ENCODE measurements at regions not wholly inside any gene's neighbourhood (a gene's known extent, or its start where the extent isn't known, plus 50 kb on each side); places are given as distances from the start of the nearest gene placed in this dataset.

- Histone ChIP-seq H3K9me3 (ENCODE audit: control insufficient read depth in 2 of 2, insufficient read depth in 1 of 2, low read depth in 1 of 2, low read length in 1 of 2) (no peaks in the 10 kb centered on the region), H3K36me3 (ENCODE audit: control insufficient read depth in 2 of 2, insufficient read depth in 2 of 2, low read length in 1 of 2) (no peaks in the 10 kb centered on the region), H3K27me3 (ENCODE audit: control insufficient read depth in 1 of 2, insufficient read depth in 2 of 2, low read length in 2 of 2) (no peaks in the 10 kb centered on the region), H3K4me3 (ENCODE audit: low read depth in 1 of 2, low read length in 2 of 2) (no peak overlapping the region), H3K4me1 (ENCODE audit: control insufficient read depth in 2 of 2, insufficient read depth in 2 of 2, low read length in 1 of 2) (no peaks in the 10 kb centered on the region), H3K27ac (ENCODE audit: low read depth in 2 of 2, low read length in 1 of 2) (no peak overlapping the region)
- WGBS, 2 donors: 52 to 53% methylated on average over 5 of the region's 5 CpGs
Observed at GRCh38 chr9:120030847-120031246, 549.1 kb downstream of the CDK5RAP2 start.

- H3K36me3 ChIP-seq (ENCODE audit: control insufficient read depth in 2 of 2, insufficient read depth in 2 of 2, low read length in 1 of 2): no peaks in the 10 kb centered on the region
- H3K4me1 ChIP-seq (ENCODE audit: control insufficient read depth in 2 of 2, insufficient read depth in 2 of 2, low read length in 1 of 2): no peaks in the 10 kb centered on the region
- no peak overlapping the region for H3K4me3 ChIP-seq (ENCODE audit: low read depth in 1 of 2, low read length in 2 of 2)
- H3K27ac ChIP-seq (ENCODE audit: low read depth in 2 of 2, low read length in 1 of 2): no peak overlapping the region
- no peaks in the 10 kb centered on the region for H3K9me3 ChIP-seq (ENCODE audit: control insufficient read depth in 2 of 2, insufficient read depth in 1 of 2, low read depth in 1 of 2, low read length in 1 of 2)
- peaks cover 0 to 2% of the 10 kb centered on the region in 2 donors for H3K27me3 ChIP-seq (ENCODE audit: control insufficient read depth in 1 of 2, insufficient read depth in 2 of 2, low read length in 2 of 2)
Observed at GRCh38 chr9:120018550-120018949, 561.4 kb downstream of the CDK5RAP2 start.

GRCh38 chr9:120018037-120018436 is 561.9 kb downstream of the CDK5RAP2 start:
- Histone ChIP-seq H3K36me3 (ENCODE audit: control insufficient read depth in 2 of 2, insufficient read depth in 2 of 2, low read length in 1 of 2) (no peaks in the 10 kb centered on the region), H3K9me3 (ENCODE audit: control insufficient read depth in 2 of 2, insufficient read depth in 1 of 2, low read depth in 1 of 2, low read length in 1 of 2) (no peaks in the 10 kb centered on the region)

GRCh38 chr9:120016231-120016630 is 563.7 kb downstream of the CDK5RAP2 start:
- WGBS, 2 donors: 41 to 48% methylated on average over 2 of the region's 2 CpGs
- no peaks in the 10 kb centered on the region for H3K4me1 ChIP-seq (ENCODE audit: control insufficient read depth in 2 of 2, insufficient read depth in 2 of 2, low read length in 1 of 2)
- no peak overlapping the region for H3K4me3 ChIP-seq (ENCODE audit: low read depth in 1 of 2, low read length in 2 of 2)
- peaks cover 0 to 2% of the 10 kb centered on the region in 2 donors for H3K27me3 ChIP-seq (ENCODE audit: control insufficient read depth in 1 of 2, insufficient read depth in 2 of 2, low read length in 2 of 2)
- H3K36me3 ChIP-seq (ENCODE audit: control insufficient read depth in 2 of 2, insufficient read depth in 2 of 2, low read length in 1 of 2): no peaks in the 10 kb centered on the region
- no peaks in the 10 kb centered on the region for H3K9me3 ChIP-seq (ENCODE audit: control insufficient read depth in 2 of 2, insufficient read depth in 1 of 2, low read depth in 1 of 2, low read length in 1 of 2)
- H3K27ac ChIP-seq (ENCODE audit: low read depth in 2 of 2, low read length in 1 of 2): no peak overlapping the region

More at GRCh38 chr9:120018037-120018436, 561.9 kb downstream of the CDK5RAP2 start:
- 69 to 71% methylated on average over 4 of the region's 4 CpGs for WGBS, 2 donors
- peaks cover 0 to 2% of the 10 kb centered on the region in 2 donors for H3K27me3 ChIP-seq (ENCODE audit: control insufficient read depth in 1 of 2, insufficient read depth in 2 of 2, low read length in 2 of 2)
- no peak overlapping the region for H3K4me3 ChIP-seq (ENCODE audit: low read depth in 1 of 2, low read length in 2 of 2)
- H3K4me1 ChIP-seq (ENCODE audit: control insufficient read depth in 2 of 2, insufficient read depth in 2 of 2, low read length in 1 of 2): no peaks in the 10 kb centered on the region
- H3K27ac ChIP-seq (ENCODE audit: low read depth in 2 of 2, low read length in 1 of 2): no peak overlapping the region

GRCh38 chr9:120014796-120015195 is 565.2 kb downstream of the CDK5RAP2 start:
- H3K4me1 ChIP-seq (ENCODE audit: control insufficient read depth in 2 of 2, insufficient read depth in 2 of 2, low read length in 1 of 2): no peaks in the 10 kb centered on the region
- no peak overlapping the region for H3K27ac ChIP-seq (ENCODE audit: low read depth in 2 of 2, low read length in 1 of 2)
- 74 to 78% methylated on average over 7 of the region's 7 CpGs for WGBS, 2 donors
- peaks cover 0 to 2% of the 10 kb centered on the region in 2 donors for H3K27me3 ChIP-seq (ENCODE audit: control insufficient read depth in 1 of 2, insufficient read depth in 2 of 2, low read length in 2 of 2)
- no peak overlapping the region for H3K4me3 ChIP-seq (ENCODE audit: low read depth in 1 of 2, low read length in 2 of 2)
- H3K36me3 ChIP-seq (ENCODE audit: control insufficient read depth in 2 of 2, insufficient read depth in 2 of 2, low read length in 1 of 2): no peaks in the 10 kb centered on the region
- H3K9me3 ChIP-seq (ENCODE audit: control insufficient read depth in 2 of 2, insufficient read depth in 1 of 2, low read depth in 1 of 2, low read length in 1 of 2): no peaks in the 10 kb centered on the region

- WGBS, 2 donors: 46 to 60% methylated on average over 3 of the region's 3 CpGs
- Histone ChIP-seq H3K27ac (ENCODE audit: low read depth in 2 of 2, low read length in 1 of 2) (no peak overlapping the region), H3K27me3 (ENCODE audit: control insufficient read depth in 1 of 2, insufficient read depth in 2 of 2, low read length in 2 of 2) (no peaks in the 10 kb centered on the region), H3K4me3 (ENCODE audit: low read depth in 1 of 2, low read length in 2 of 2) (no peak overlapping the region), H3K4me1 (ENCODE audit: control insufficient read depth in 2 of 2, insufficient read depth in 2 of 2, low read length in 1 of 2) (no peaks in the 10 kb centered on the region), H3K9me3 (ENCODE audit: control insufficient read depth in 2 of 2, insufficient read depth in 1 of 2, low read depth in 1 of 2, low read length in 1 of 2) (no peaks in the 10 kb centered on the region), H3K36me3 (ENCODE audit: control insufficient read depth in 2 of 2, insufficient read depth in 2 of 2, low read length in 1 of 2) (no peaks in the 10 kb centered on the region)
Observed at GRCh38 chr9:120009856-120010255, 570.1 kb downstream of the CDK5RAP2 start.

- H3K9me3 ChIP-seq (ENCODE audit: control insufficient read depth in 2 of 2, insufficient read depth in 1 of 2, low read depth in 1 of 2, low read length in 1 of 2): no peaks in the 10 kb centered on the region
- H3K27me3 ChIP-seq (ENCODE audit: control insufficient read depth in 1 of 2, insufficient read depth in 2 of 2, low read length in 2 of 2): no peaks in the 10 kb centered on the region
- no peak overlapping the region for H3K4me3 ChIP-seq (ENCODE audit: low read depth in 1 of 2, low read length in 2 of 2)
- H3K4me1 ChIP-seq (ENCODE audit: control insufficient read depth in 2 of 2, insufficient read depth in 2 of 2, low read length in 1 of 2): no peaks in the 10 kb centered on the region
- H3K36me3 ChIP-seq (ENCODE audit: control insufficient read depth in 2 of 2, insufficient read depth in 2 of 2, low read length in 1 of 2): no peaks in the 10 kb centered on the region
- WGBS, 2 donors: 65 to 71% methylated on average over 7 of the region's 7 CpGs
- H3K27ac ChIP-seq (ENCODE audit: low read depth in 2 of 2, low read length in 1 of 2): no peak overlapping the region
Observed at GRCh38 chr9:120001536-120001935, 578.4 kb downstream of the CDK5RAP2 start.

GRCh38 chr9:119998614-119999013 is 581.4 kb downstream of the CDK5RAP2 start:
- 32 to 33% methylated on average over 2 of the region's 2 CpGs for WGBS, 2 donors
- Histone ChIP-seq H3K27me3 (ENCODE audit: control insufficient read depth in 1 of 2, insufficient read depth in 2 of 2, low read length in 2 of 2) (no peaks in the 10 kb centered on the region), H3K9me3 (ENCODE audit: control insufficient read depth in 2 of 2, insufficient read depth in 1 of 2, low read depth in 1 of 2, low read length in 1 of 2) (no peaks in the 10 kb centered on the region), H3K27ac (ENCODE audit: low read depth in 2 of 2, low read length in 1 of 2) (no peak overlapping the region), H3K4me3 (ENCODE audit: low read depth in 1 of 2, low read length in 2 of 2) (no peak overlapping the region), H3K36me3 (ENCODE audit: control insufficient read depth in 2 of 2, insufficient read depth in 2 of 2, low read length in 1 of 2) (no peaks in the 10 kb centered on the region), H3K4me1 (ENCODE audit: control insufficient read depth in 2 of 2, insufficient read depth in 2 of 2, low read length in 1 of 2) (no peaks in the 10 kb centered on the region)

GRCh38 chr9:119991797-119992196 is 588.2 kb downstream of the CDK5RAP2 start:
- Histone ChIP-seq H3K4me3 (ENCODE audit: low read depth in 1 of 2, low read length in 2 of 2) (no peak overlapping the region), H3K36me3 (ENCODE audit: control insufficient read depth in 2 of 2, insufficient read depth in 2 of 2, low read length in 1 of 2) (no peaks in the 10 kb centered on the region), H3K27ac (ENCODE audit: low read depth in 2 of 2, low read length in 1 of 2) (no peak overlapping the region), H3K9me3 (ENCODE audit: control insufficient read depth in 2 of 2, insufficient read depth in 1 of 2, low read depth in 1 of 2, low read length in 1 of 2) (no peaks in the 10 kb centered on the region), H3K27me3 (ENCODE audit: control insufficient read depth in 1 of 2, insufficient read depth in 2 of 2, low read length in 2 of 2) (no peaks in the 10 kb centered on the region), H3K4me1 (ENCODE audit: control insufficient read depth in 2 of 2, insufficient read depth in 2 of 2, low read length in 1 of 2) (no peaks in the 10 kb centered on the region)
- WGBS, 2 donors: 75 to 76% methylated on average over 4 of the region's 4 CpGs

GRCh38 chr9:119986713-119987112 is 593.3 kb downstream of the CDK5RAP2 start:
- 59 to 71% methylated on average over 11 of the region's 11 CpGs for WGBS, 2 donors
- Histone ChIP-seq H3K36me3 (ENCODE audit: control insufficient read depth in 2 of 2, insufficient read depth in 2 of 2, low read length in 1 of 2) (no peaks in the 10 kb centered on the region), H3K4me1 (ENCODE audit: control insufficient read depth in 2 of 2, insufficient read depth in 2 of 2, low read length in 1 of 2) (no peaks in the 10 kb centered on the region), H3K9me3 (ENCODE audit: control insufficient read depth in 2 of 2, insufficient read depth in 1 of 2, low read depth in 1 of 2, low read length in 1 of 2) (no peaks in the 10 kb centered on the region), H3K27ac (ENCODE audit: low read depth in 2 of 2, low read length in 1 of 2) (no peak overlapping the region), H3K4me3 (ENCODE audit: low read depth in 1 of 2, low read length in 2 of 2) (no peak overlapping the region), H3K27me3 (ENCODE audit: control insufficient read depth in 1 of 2, insufficient read depth in 2 of 2, low read length in 2 of 2) (no peaks in the 10 kb centered on the region)
